Smooth muscle cell (in vitro differentiated cells): ENCODE measurements at regions not wholly inside any gene's neighbourhood (a gene's known extent, or its start where the extent isn't known, plus 50 kb on each side); places are given as distances from the start of the nearest gene placed in this dataset.
"Not testable (repeated sequence)": the region's sequence is repeated elsewhere in the genome, so short reads cannot be mapped to it uniquely, and the experiment has no call there.

Experiments
- DNase-seq: peaks from one replicate; lab custom pipeline; 2025; ENCODE audit not compliant: unreplicated experiment; lab: John Stamatoyannopoulos, UW
- H2AFZ ChIP-seq: fragments of 200-600 bp; sonication (generic); 2 replicates; pipeline ENCODE4 v1.6.0; 2016; ENCODE audit warnings: antibody characterized with exemption, low read depth, mild to moderate bottlenecking
- H3F3A ChIP-seq: fragments of 200-600 bp; sonication (generic); 2 replicates; pipeline ENCODE4 v1.6.0; 2017; ENCODE audit warnings: antibody characterized with exemption, low read depth
- H3K27ac ChIP-seq: fragments of 200-600 bp; sonication (generic); 2 replicates; pipeline ENCODE4 v1.5.1; 2016; ENCODE audit warnings: low read depth, mild to moderate bottlenecking
- H3K27me3 ChIP-seq: fragments of 200-600 bp; sonication (generic); 2 replicates; pipeline ENCODE4 v1.6.1; 2016; ENCODE audit warnings: low read depth, mild to moderate bottlenecking
- H3K36me3 ChIP-seq: fragments of 200-600 bp; sonication (generic); 2 replicates; pipeline ENCODE4 v1.5.1; 2016; ENCODE audit warnings: low read depth
- H3K4me1 ChIP-seq: fragments of 200-600 bp; sonication (generic); 2 replicates; pipeline ENCODE4 v1.5.1; 2016; ENCODE audit warnings: low read depth
- H3K4me2 ChIP-seq: fragments of 200-600 bp; sonication (generic); 2 replicates; pipeline ENCODE4 v1.6.0; 2016; ENCODE audit warnings: mild to moderate bottlenecking
- H3K4me3 ChIP-seq: fragments of 200-600 bp; sonication (generic); 2 replicates; pipeline ENCODE4 v1.5.1; 2016; ENCODE audit warnings: mild to moderate bottlenecking
- H3K79me2 ChIP-seq: fragments of 200-600 bp; sonication (generic); 2 replicates; pipeline ENCODE4 v1.6.0; 2016; ENCODE audit warnings: low read depth, mild to moderate bottlenecking
- H3K9ac ChIP-seq: fragments of 200-600 bp; sonication (generic); 2 replicates; pipeline ENCODE4 v1.6.0; 2016; ENCODE audit warnings: low read depth
- H3K9me3 ChIP-seq: fragments of 200-600 bp; sonication (generic); replicated peaks from 2 replicates; pipeline ENCODE4 v1.5.1; 2016; ENCODE audit warnings: low read depth
- H4K20me1 ChIP-seq: fragments of 200-600 bp; sonication (generic); 2 replicates; pipeline ENCODE4 v1.6.0; 2016; ENCODE audit warnings: low read depth
- WGBS: methylation state at CpG from one replicate; pipeline ENCODE4 v1.1.7; 2016; ENCODE audit warnings: low lambda C conversion rate; 5-methylcytosine and 5-hydroxymethylcytosine counted together
- TF ChIP-seq, protein P1 (sequence below): fragments of 200-600 bp; sonication (generic); IDR thresholded peaks from 2 replicates; pipeline ENCODE4 v1.5.1; 2017; ENCODE audit warnings: borderline replicate concordance, mild to moderate bottlenecking, antibody characterized with exemption; ENCODE audit not compliant: insufficient read depth, poor library complexity, severe bottlenecking

DNA sequence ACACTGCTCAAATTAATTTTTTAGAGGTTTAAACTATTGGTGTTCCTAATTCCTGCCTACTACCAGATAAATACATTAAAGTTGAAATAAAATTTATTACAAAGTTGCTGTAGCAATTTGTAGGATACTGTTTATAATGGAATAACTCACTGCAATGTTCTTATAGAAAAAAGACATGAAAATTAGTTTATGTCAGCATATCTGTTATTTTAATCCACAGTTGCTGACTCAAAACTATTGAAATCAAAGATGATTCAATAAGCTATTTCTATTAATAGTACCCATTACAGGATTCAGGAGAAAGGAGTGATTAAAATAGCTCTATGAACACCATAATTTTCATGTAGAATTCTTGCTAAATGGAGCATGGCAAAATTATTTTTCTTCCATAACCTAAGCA is 764.4 kb upstream of the NUDT12 start:
- H3K9ac ChIP-seq: no peak overlapping the region
- H3K4me1 ChIP-seq: no peaks in the 10 kb centered on the region
- H3K27ac ChIP-seq: no peak overlapping the region
- no peaks in the 10 kb centered on the region for H3K27me3 ChIP-seq
- no peaks in the 10 kb centered on the region for H3K79me2 ChIP-seq
- no peak overlapping the region for H3K4me3 ChIP-seq
- no peak overlapping the region for H2AFZ ChIP-seq
- H3K9me3 ChIP-seq: no peaks in the 10 kb centered on the region
- TF ChIP-seq, protein P1, sequence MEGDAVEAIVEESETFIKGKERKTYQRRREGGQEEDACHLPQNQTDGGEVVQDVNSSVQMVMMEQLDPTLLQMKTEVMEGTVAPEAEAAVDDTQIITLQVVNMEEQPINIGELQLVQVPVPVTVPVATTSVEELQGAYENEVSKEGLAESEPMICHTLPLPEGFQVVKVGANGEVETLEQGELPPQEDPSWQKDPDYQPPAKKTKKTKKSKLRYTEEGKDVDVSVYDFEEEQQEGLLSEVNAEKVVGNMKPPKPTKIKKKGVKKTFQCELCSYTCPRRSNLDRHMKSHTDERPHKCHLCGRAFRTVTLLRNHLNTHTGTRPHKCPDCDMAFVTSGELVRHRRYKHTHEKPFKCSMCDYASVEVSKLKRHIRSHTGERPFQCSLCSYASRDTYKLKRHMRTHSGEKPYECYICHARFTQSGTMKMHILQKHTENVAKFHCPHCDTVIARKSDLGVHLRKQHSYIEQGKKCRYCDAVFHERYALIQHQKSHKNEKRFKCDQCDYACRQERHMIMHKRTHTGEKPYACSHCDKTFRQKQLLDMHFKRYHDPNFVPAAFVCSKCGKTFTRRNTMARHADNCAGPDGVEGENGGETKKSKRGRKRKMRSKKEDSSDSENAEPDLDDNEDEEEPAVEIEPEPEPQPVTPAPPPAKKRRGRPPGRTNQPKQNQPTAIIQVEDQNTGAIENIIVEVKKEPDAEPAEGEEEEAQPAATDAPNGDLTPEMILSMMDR: no peak
- H4K20me1 ChIP-seq: no peaks in the 10 kb centered on the region
- H3F3A ChIP-seq: no peaks in the 10 kb centered on the region
- H3K36me3 ChIP-seq: no peaks in the 10 kb centered on the region
- no peak overlapping the region for H3K4me2 ChIP-seq
- no peak for DNase-seq

DNA sequence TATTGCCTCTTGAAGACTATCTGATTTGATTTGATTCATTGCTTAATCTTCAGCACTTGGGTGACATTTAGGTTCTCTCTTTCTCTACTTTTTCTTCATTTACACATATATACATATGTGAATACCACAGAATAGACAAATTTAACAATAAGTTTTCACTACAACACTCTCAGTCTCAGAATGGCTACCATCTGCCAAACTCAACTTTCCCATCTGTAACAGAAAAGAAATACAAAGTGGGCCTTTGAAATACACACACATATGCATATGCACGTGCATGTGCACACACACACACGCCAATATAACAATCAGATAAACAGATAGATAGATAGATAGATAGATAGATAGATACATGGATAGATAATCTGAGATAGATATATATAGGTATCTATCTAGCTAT is 762.8 kb upstream of the NUDT12 start:
- Histone ChIP-seq H3K27ac (no peak overlapping the region), H3K27me3 (no peaks in the 10 kb centered on the region), H3K9ac (no peak overlapping the region), H4K20me1 (no peaks in the 10 kb centered on the region), H3K36me3 (no peaks in the 10 kb centered on the region), H3K9me3 (no peaks in the 10 kb centered on the region), H3F3A (no peaks in the 10 kb centered on the region), H3K4me2 (no peak overlapping the region), H2AFZ (no peak overlapping the region), H3K4me3 (no peak overlapping the region), H3K79me2 (no peaks in the 10 kb centered on the region), H3K4me1 (no peaks in the 10 kb centered on the region)
- DNase-seq: no peak
- TF ChIP-seq, protein P1: no peak
- WGBS: 90% methylated on average over 2 of the region's 2 CpGs

DNA sequence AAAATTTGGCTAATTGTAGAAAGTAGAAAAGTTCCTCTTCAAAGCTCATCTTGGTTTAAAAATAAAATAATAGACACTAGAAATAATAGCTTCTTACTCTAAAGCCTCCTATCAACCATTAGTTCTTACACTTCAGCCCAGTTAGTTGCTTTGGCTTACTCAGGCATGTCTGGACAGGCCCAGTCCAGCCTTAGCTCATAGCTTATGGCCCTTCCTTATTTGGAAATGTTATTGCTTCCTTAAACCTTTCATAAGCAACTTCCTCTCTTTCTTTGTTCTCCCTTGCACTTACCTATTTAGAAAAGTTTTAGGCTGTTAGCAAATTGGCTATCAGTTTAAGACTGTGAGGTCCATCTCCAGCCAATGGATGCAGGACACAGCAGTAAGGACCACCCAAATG is 754.1 kb upstream of the NUDT12 start:
- H3K9me3 ChIP-seq, H4K20me1 ChIP-seq, H3K79me2 ChIP-seq, H3K27me3 ChIP-seq, H3K36me3 ChIP-seq, H3K4me3 ChIP-seq, H3F3A ChIP-seq, DNase-seq, H3K9ac ChIP-seq, H3K4me1 ChIP-seq: not testable (repeated sequence)
- Histone ChIP-seq H3K27ac (peak overlapping the region; percentile 36), H2AFZ (peak overlapping the region; percentile 92), H3K4me2 (peak overlapping the region; percentile 17)

DNA sequence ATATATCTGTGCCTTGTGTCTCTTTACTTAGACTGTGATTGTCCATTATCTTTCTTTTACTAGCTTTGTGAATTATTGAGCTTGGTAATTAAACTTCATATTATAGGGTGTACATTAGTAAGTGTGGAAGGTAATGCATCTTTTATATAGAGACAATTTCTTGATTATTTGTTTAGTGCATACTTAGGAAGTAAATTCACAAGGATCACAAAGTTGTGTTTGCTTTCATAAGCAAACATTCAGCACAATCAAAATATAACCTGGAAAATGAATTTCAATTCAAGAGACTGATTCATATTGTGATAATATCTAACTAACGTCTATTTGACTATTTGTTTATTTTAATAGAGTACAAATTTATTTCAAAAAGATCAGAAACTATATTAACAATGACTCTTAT is 749.9 kb upstream of the NUDT12 start:
- H3K36me3 ChIP-seq: no peaks in the 10 kb centered on the region
- H4K20me1 ChIP-seq: no peaks in the 10 kb centered on the region
- H2AFZ ChIP-seq: no peak overlapping the region
- H3K79me2 ChIP-seq: no peaks in the 10 kb centered on the region
- H3K4me3 ChIP-seq: no peak overlapping the region
- 86% methylated on average over 1 of the region's 1 CpG for WGBS
- H3K4me2 ChIP-seq: no peak overlapping the region
- no peaks in the 10 kb centered on the region for H3K27me3 ChIP-seq
- H3F3A ChIP-seq: no peaks in the 10 kb centered on the region
- DNase-seq: no peak
- TF ChIP-seq, protein P1: no peak
- no peaks in the 10 kb centered on the region for H3K4me1 ChIP-seq
- H3K9ac ChIP-seq: no peak overlapping the region
- no peaks in the 10 kb centered on the region for H3K9me3 ChIP-seq
- H3K27ac ChIP-seq: no peak overlapping the region
